IgD-negative memory B cell (primary cell): ENCODE measurements at regions not wholly inside any gene's neighbourhood (a gene's known extent, or its start where the extent isn't known, plus 50 kb on each side); places are given as distances from the start of the nearest gene placed in this dataset.

Experiments
- H3K27ac Mint-ChIP-seq, 3 donors: one replicate each; pipeline ENCODE4 v1.8.0; 2020 to 2022; ENCODE audit warnings: mild to moderate bottlenecking in 3 of 3, mixed read lengths in 3 of 3, moderate library complexity in 1 of 3
- H3K27me3 Mint-ChIP-seq: one replicate; pipeline ENCODE4 v1.8.0; 2021; ENCODE audit warnings: mixed read lengths
- H3K36me3 Mint-ChIP-seq: one replicate; pipeline ENCODE4 v1.8.0; 2020; ENCODE audit warnings: mild to moderate bottlenecking, mixed read lengths
- H3K4me1 Mint-ChIP-seq, 3 donors: one replicate each; pipeline ENCODE4 v1.8.0; 2020 to 2022; ENCODE audit warnings: mixed read lengths in 3 of 3, mild to moderate bottlenecking in 1 of 3
- H3K4me3 Mint-ChIP-seq, 4 donors: one replicate each; pipeline ENCODE4 v1.8.0; 2020 to 2022; ENCODE audit warnings: mild to moderate bottlenecking in 4 of 4, mixed read lengths in 4 of 4, moderate library complexity in 3 of 4
- H3K9me3 Mint-ChIP-seq, 3 donors: one replicate each; pipeline ENCODE4 v1.8.0; 2020 to 2021; ENCODE audit warnings: mixed read lengths in 3 of 3, mild to moderate bottlenecking in 1 of 3

- no peaks in the 10 kb centered on the region for H3K4me1 Mint-ChIP-seq
- no peak overlapping the region for H3K27ac Mint-ChIP-seq
- H3K36me3 Mint-ChIP-seq = no peaks in the 10 kb centered on the region
- peaks cover 0 to 4% (median 3%) of the 10 kb centered on the region in 3 donors for H3K9me3 Mint-ChIP-seq
- H3K4me3 Mint-ChIP-seq = peak overlapping the region in 1 of 4 donors; percentile 49
- peaks cover 1% of the 10 kb centered on the region for H3K27me3 Mint-ChIP-seq
Observed at GRCh38 chr6:113168057-113168456, 689.1 kb upstream of the MARCKS start.

- peaks cover 1% of the 10 kb centered on the region for H3K27me3 Mint-ChIP-seq
- no peaks in the 10 kb centered on the region for H3K36me3 Mint-ChIP-seq
- peaks cover 0 to 4% (median 3%) of the 10 kb centered on the region in 3 donors for H3K9me3 Mint-ChIP-seq
- H3K27ac Mint-ChIP-seq = no peak overlapping the region
- no peaks in the 10 kb centered on the region for H3K4me1 Mint-ChIP-seq
- no peak overlapping the region for H3K4me3 Mint-ChIP-seq
Observed at GRCh38 chr6:113169484-113169883, 687.7 kb upstream of the MARCKS start.

- Mint-ChIP-seq H3K27ac (no peak overlapping the region), H3K4me3 (no peak overlapping the region), H3K9me3 (peaks cover 0 to 4% (median 3%) of the 10 kb centered on the region in 3 donors), H3K36me3 (no peaks in the 10 kb centered on the region), H3K4me1 (no peaks in the 10 kb centered on the region), H3K27me3 (peaks cover 1% of the 10 kb centered on the region)
Observed at GRCh38 chr6:113170454-113170853, 686.7 kb upstream of the MARCKS start.

GRCh38 chr6:113171882-113172281 lies 685.3 kb upstream of the MARCKS start:
- H3K9me3 Mint-ChIP-seq = peaks cover 0 to 4% (median 3%) of the 10 kb centered on the region in 3 donors
- H3K27me3 Mint-ChIP-seq = peaks cover 1% of the 10 kb centered on the region
- H3K4me1 Mint-ChIP-seq = no peaks in the 10 kb centered on the region
- no peak overlapping the region for H3K27ac Mint-ChIP-seq
- no peaks in the 10 kb centered on the region for H3K36me3 Mint-ChIP-seq
- H3K4me3 Mint-ChIP-seq = no peak overlapping the region

- Mint-ChIP-seq H3K9me3 (peaks cover 0 to 4% (median 3%) of the 10 kb centered on the region in 3 donors), H3K4me1 (no peaks in the 10 kb centered on the region), H3K27me3 (peaks cover 1% of the 10 kb centered on the region), H3K4me3 (no peak overlapping the region), H3K27ac (no peak overlapping the region), H3K36me3 (peaks cover 1% of the 10 kb centered on the region)
Observed at GRCh38 chr6:113172531-113172966, 684.6 kb upstream of the MARCKS start.

DNA sequence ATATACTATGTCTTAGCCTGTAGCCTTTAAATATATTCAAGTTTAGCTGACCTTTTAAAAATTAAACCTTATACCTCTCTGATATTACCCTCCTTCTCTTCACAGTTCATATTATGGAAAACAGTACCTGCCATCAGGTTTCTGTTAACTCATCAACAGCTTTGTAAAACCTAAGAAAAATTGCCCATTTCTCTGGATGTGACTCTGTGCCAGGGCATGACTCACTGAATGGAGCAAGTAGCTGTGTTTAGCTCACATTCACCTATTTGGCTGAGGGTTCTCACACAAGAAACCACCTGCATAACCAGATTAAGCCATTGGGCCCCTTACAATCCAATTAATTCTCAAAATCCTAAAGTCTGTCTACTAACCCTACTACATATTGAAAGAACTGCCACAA lies 678.8 kb upstream of the MARCKS start:
- peaks cover 1% of the 10 kb centered on the region for H3K36me3 Mint-ChIP-seq
- no peaks in the 10 kb centered on the region for H3K27me3 Mint-ChIP-seq
- H3K27ac Mint-ChIP-seq = no peak overlapping the region
- peaks cover 0 to 3% (median 0%) of the 10 kb centered on the region in 3 donors for H3K9me3 Mint-ChIP-seq
- no peak overlapping the region for H3K4me3 Mint-ChIP-seq
- no peaks in the 10 kb centered on the region for H3K4me1 Mint-ChIP-seq

DNA sequence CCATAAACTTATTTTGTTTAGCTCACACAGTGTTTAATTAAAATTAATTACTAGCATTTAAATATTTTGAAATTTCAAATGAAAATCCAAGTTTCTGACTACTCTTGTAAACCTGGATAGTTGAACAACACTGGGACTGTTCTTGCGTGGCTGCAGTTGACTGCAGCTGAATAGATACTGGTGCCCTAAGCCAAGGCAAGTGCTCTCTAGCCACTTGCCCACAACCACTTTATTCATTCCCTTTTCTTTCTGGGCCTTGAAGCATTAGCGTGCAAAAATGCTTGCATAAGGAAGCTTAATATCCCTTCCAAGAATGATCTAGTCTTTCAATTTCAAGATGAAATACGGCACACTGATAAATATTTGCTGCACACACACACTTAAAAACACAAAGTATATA lies 676.0 kb upstream of the MARCKS start:
- H3K9me3 Mint-ChIP-seq = peaks cover 0 to 3% (median 0%) of the 10 kb centered on the region in 3 donors
- H3K27ac Mint-ChIP-seq = no peak overlapping the region
- H3K4me3 Mint-ChIP-seq = no peak overlapping the region
- peaks cover 1% of the 10 kb centered on the region for H3K36me3 Mint-ChIP-seq
- no peaks in the 10 kb centered on the region for H3K27me3 Mint-ChIP-seq
- H3K4me1 Mint-ChIP-seq = no peaks in the 10 kb centered on the region

GRCh38 chr6:113182370-113183141 lies 674.6 kb upstream of the MARCKS start:
- no peak overlapping the region for H3K4me3 Mint-ChIP-seq
- no peaks in the 10 kb centered on the region for H3K27me3 Mint-ChIP-seq

DNA sequence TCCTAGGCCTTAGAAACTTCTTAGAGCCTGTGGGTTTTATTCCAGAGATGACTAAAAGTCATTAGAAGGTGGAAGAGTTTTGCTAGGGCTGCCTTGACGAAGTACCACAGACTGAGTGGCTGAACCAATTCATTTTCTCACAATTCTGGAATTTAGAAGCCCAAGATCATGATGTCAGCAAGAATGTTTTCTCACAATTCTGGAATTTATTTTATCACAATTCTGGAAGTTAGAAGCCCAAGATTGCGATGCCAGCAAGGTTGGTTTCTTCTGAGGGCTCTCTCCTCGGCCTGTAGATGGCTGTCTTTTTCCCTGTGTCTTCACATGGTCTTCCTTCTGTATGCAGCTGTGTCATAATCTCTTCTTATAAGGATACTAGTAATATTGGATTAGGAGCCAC lies 672.9 kb upstream of the MARCKS start:
- H3K4me1 Mint-ChIP-seq = no peaks in the 10 kb centered on the region
- no peaks in the 10 kb centered on the region for H3K27me3 Mint-ChIP-seq
- peaks cover 0 to 3% (median 0%) of the 10 kb centered on the region in 3 donors for H3K9me3 Mint-ChIP-seq
- H3K36me3 Mint-ChIP-seq = no peaks in the 10 kb centered on the region
- no peak overlapping the region for H3K27ac Mint-ChIP-seq
- no peak overlapping the region for H3K4me3 Mint-ChIP-seq

More at GRCh38 chr6:113182370-113183141, 674.6 kb upstream of the MARCKS start:
- H3K36me3 Mint-ChIP-seq = no peaks in the 10 kb centered on the region
- H3K27ac Mint-ChIP-seq = no peak overlapping the region
- H3K9me3 Mint-ChIP-seq = peaks cover 0 to 3% (median 0%) of the 10 kb centered on the region in 3 donors
- H3K4me1 Mint-ChIP-seq = no peaks in the 10 kb centered on the region

DNA sequence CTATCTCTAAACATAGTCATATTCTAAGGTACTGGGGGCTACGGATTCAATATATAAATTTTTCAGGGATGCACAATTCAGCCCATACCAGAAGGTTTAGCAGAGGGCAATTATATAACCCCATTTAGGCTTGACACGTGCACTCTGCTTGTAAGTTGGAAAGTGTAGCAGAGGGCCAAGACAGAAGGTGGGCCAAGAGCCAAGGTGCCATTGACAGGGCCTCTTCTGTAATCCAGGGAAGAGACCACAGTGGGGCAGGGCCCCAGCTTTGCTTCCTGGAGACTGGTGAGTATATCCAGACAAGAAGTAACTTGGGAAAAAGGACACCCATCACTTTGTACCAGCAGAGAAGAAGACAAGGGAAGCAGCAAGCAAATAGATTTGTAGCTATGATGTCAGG lies 672.4 kb upstream of the MARCKS start:
- Mint-ChIP-seq H3K36me3 (no peaks in the 10 kb centered on the region), H3K27me3 (no peaks in the 10 kb centered on the region), H3K27ac (no peak overlapping the region), H3K4me1 (no peaks in the 10 kb centered on the region), H3K9me3 (peaks cover 0 to 3% (median 0%) of the 10 kb centered on the region in 3 donors), H3K4me3 (no peak overlapping the region)

- Mint-ChIP-seq H3K36me3 (no peaks in the 10 kb centered on the region), H3K27me3 (no peaks in the 10 kb centered on the region), H3K4me3 (no peak overlapping the region), H3K4me1 (no peaks in the 10 kb centered on the region), H3K9me3 (peaks cover 0 to 3% (median 0%) of the 10 kb centered on the region in 3 donors), H3K27ac (no peak overlapping the region)
Observed at GRCh38 chr6:113185299-113185698, 671.8 kb upstream of the MARCKS start.

- Mint-ChIP-seq H3K9me3 (peaks cover 0 to 1% (median 0%) of the 10 kb centered on the region in 3 donors), H3K27ac (no peak overlapping the region), H3K4me1 (no peaks in the 10 kb centered on the region), H3K27me3 (no peaks in the 10 kb centered on the region), H3K4me3 (no peak overlapping the region), H3K36me3 (no peaks in the 10 kb centered on the region)
Observed at GRCh38 chr6:113187661-113188060, 669.5 kb upstream of the MARCKS start.

- H3K27me3 Mint-ChIP-seq = no peaks in the 10 kb centered on the region
- H3K36me3 Mint-ChIP-seq = peaks cover 3% of the 10 kb centered on the region
- peaks cover 1 to 4% (median 2%) of the 10 kb centered on the region in 3 donors for H3K9me3 Mint-ChIP-seq
- no peak overlapping the region for H3K27ac Mint-ChIP-seq
- H3K4me3 Mint-ChIP-seq = no peak overlapping the region
- no peaks in the 10 kb centered on the region for H3K4me1 Mint-ChIP-seq
Observed at GRCh38 chr6:113188962-113189361, 668.2 kb upstream of the MARCKS start.

DNA sequence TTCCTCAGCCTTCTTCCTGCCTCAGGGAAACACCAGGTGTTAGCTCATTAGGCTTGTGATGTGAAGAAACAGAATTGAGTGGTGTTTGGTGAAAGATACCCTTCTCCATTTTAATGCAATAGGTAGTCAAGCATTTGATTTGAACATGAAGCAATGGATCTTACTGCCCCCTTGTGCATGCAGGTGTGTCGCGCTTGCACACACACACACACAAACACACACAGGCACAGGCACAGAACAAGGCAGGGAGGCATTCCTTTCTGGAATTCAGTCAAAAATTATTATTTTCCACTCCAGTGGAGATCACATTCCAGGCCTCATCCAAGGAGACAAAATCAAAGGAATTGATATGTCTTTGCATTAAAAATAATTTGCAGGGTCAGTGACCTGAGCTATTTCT lies 667.0 kb upstream of the MARCKS start:
- H3K36me3 Mint-ChIP-seq = peaks cover 3% of the 10 kb centered on the region
- no peak overlapping the region for H3K4me3 Mint-ChIP-seq
- no peak overlapping the region for H3K27ac Mint-ChIP-seq
- no peaks in the 10 kb centered on the region for H3K4me1 Mint-ChIP-seq
- H3K27me3 Mint-ChIP-seq = no peaks in the 10 kb centered on the region
- peaks cover 1 to 4% (median 2%) of the 10 kb centered on the region in 3 donors for H3K9me3 Mint-ChIP-seq

DNA sequence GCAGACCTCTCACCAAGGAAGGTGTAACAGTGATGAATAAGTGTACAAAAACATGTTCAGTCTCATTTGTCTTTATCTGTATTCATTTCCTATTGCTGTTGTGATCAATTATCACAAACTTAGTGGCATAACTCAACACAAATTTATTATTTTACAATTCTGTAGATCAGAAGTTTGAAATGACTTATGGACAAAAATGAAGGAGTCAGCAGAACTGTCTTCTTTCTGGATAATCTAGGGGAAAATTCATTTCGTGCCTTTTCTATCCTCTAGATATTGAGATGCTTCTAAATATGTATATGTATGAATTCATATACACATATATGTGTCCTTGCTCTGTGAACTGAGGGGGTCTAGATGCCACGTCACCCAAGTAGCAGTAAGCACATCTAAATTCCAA lies 663.1 kb upstream of the MARCKS start:
- H3K27ac Mint-ChIP-seq = no peak overlapping the region
- no peaks in the 10 kb centered on the region for H3K4me1 Mint-ChIP-seq
- H3K4me3 Mint-ChIP-seq = no peak overlapping the region
- H3K27me3 Mint-ChIP-seq = no peaks in the 10 kb centered on the region
- peaks cover 2 to 4% (median 2%) of the 10 kb centered on the region in 3 donors for H3K9me3 Mint-ChIP-seq
- H3K36me3 Mint-ChIP-seq = peaks cover 4% of the 10 kb centered on the region
